ENCODE measurements at regions not wholly inside any gene's neighbourhood (a gene's known extent, or its start where the extent isn't known, plus 50 kb on each side); places are given as distances from the start of the nearest gene placed in this dataset.
"Not testable (repeated sequence)": the region's sequence is repeated elsewhere in the genome, so short reads cannot be mapped to it uniquely, and the experiment has no call there.

DNA sequence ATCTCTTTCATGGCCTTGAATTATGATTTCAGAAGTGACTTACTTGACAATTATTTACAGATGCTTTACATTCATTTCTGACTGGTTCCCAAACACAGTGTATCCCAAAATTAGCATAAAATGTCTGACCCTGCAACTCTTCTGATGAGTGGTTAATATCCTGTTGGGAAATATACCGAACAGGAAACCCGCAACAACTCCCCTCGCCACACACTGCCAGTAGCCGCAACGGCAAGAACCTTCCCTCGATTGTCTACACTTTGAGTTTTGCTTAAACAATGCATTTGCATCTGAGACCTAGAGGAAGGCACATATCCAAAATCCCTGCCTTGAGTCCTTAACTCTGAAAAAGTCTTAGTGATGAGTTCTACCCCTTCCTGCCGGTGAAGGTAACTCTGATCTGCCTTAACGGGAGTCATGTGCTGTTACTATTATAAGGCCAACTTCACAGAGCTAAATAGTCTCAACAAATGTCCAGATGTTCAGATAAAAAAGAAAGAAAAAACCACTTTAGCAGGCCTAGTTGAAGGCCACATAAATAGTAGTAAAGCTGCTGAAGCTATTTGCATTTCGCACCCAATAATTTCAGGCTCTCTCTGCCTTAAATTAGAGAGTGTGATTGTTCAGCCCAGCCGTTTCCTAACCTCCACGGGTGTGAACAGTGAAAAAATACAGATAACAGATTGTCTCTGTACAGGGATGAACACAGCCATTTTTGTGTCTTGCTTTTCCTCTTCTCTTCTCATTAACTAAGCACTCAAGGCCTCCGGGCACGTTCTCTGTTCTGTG lies 321.1 kb downstream of the HS3ST3B1 start:
- DNase-seq (ENCODE audit: low read depth), result no peak

- no peak for DNase-seq (ENCODE audit: low read depth)
Measured at GRCh38 chr17:14619821-14620220, 318.9 kb downstream of the HS3ST3B1 start.

DNA sequence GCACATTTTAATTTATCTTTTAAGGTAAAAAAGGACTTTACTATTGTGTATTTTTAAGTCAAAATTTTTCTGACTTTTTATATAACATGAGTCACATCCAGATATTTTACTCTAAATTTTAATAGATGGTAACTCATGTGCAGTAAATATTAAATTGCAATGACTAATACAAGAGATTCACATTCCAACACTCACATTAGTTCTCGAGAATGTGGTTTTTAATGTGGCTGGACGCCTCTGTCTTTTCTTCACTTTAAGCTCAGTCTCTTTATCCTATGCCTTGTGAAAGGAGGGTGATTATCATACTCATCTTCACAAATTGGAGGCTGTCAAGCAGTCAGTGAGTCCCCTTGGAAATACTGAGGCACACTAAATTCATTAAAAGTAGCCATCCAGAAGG lies 315.6 kb downstream of the HS3ST3B1 start:
- DNase-seq (ENCODE audit: low read depth), result peak; percentile 9

DNA sequence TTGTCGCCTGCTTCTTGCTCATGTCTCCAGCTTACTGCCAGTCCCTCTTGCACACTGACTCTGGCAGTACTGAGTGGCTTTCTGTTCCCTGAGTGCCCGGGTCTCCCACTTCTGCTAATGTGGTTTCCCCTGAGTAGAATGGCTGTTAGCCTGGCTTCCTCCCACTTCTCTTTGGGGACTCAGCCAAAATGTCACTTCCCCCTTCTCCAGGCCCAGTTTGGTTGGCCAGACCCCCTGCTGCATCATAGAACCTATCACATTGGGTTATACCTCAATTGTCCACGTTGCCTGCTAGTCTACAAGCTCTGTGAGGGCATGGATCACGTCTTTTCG lies 304.4 kb downstream of the HS3ST3B1 start:
- no peak for DNase-seq (ENCODE audit: low read depth)

GRCh38 chr17:14604591-14605266 lies 303.8 kb downstream of the HS3ST3B1 start:
- no peak for DNase-seq (ENCODE audit: low read depth)

- no peak for DNase-seq (ENCODE audit: low read depth)
Measured at GRCh38 chr17:14596224-14596623, 295.3 kb downstream of the HS3ST3B1 start.

DNA sequence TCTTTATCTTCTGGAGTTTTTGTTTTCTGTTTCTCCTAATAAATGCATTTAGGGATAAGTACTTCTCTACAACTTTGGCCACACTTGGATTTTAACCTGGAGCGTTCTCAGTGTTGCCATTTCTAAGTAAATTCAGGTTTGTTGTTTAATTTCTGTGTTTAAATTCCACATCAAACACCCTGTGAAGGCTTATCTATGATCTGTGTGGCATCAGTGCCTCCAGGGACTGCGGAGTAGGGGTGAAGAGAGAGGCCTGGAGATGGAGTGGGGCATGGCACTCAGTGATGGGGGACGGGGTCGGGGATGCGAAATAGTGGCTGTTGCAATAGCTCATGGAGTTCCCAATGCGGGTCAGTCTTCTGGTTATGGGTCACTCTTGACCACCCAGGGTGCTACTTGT lies 294.8 kb downstream of the HS3ST3B1 start:
- DNase-seq (ENCODE audit: low read depth), result no peak

DNA sequence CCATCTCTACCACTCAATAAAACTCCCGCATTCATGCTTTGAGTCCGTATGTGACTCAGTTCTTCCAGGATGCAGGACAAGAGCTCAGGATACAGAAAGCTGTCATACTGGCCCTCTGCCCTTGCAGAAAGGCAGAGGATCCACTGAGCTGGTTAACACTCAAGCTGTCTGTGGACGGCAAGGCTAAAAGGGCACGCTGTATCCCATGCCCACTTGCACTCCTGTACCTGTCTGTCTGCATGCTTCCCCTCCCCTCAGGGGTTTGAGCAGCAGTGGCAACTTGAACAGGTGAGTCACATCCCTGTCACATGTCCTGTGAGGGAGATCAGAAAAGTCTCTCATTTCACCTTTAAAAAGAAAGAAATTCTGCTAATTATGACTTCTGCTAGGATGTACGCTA lies 293.8 kb downstream of the HS3ST3B1 start:
- no peak for DNase-seq (ENCODE audit: low read depth)

DNA sequence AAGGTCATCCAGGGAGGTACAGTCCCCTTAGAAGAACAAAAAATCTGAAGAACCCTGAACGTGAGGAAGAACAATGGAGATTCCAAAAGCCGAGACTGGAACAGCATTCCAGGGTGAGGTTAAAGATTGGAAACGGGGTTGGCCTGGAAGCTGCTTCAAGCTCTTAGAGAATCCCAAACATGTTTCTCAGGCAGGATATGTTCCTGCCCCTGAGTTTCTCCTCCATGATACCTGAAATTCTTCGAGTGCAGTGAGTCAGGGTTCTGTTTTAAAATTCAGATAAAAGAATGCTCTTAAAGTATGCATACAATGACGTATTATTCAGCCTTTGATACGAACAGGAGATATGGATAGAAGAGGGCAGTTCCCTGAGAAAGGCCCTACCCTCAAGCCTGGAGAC lies 293.1 kb downstream of the HS3ST3B1 start:
- no peak for DNase-seq (ENCODE audit: low read depth)

DNA sequence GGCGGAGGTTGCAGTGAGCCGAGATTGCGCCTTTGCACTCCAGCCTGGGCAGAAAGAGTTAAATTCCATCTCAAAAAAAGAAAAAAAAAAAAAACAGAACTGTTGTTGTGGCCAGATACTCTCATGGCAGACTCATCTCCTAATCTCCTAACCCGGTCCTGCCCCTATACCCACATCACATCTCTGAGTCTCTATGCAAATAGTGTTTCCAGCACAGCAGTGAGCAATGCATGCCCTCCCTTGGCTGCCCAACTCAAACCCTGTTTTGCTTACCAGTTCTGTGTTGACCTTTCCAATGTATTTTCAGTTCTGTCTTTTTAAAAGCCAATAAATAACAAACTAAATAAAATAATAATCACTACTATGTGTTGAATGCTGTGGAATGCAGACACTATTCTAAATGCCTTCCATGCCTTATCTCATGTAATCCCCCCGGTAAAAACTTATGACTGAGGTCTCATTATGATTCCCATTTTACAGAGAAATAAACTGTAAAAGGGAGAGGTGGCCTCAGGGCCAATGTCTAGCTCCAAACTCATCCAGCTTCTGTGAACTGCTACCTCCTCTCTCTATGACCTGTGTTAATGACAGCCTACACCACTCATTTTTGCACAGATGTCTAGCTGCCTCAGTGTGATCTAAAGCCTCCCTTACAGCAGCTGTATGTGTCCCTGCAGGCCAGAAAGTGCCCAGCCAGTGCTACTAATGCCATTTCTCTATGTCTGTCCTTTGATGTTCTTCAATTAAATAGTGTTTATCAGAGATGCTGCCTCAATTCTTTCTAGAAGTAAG lies 289.8 kb downstream of the HS3ST3B1 start:
- DNase-seq (ENCODE audit: low read depth), result no peak

DNA sequence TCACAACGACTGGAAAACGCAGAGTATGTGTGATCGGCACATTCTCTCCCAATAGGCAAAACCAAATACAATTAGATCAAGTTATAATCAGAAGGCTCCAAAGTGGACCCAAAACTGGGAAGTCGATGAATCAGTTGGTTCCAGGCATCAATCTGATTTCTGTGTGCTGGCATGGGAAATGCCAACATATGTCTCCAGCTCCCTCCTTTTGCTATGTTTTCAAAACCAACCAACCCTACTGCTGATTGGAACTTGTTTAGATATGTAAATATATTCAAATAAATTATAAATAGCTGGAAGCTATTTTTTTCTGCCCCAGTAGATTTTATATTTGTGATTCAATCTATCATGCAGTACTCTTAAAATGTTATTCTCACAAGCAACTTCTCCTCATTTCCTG lies 284.2 kb downstream of the HS3ST3B1 start:
- no peak for DNase-seq (ENCODE audit: low read depth)

GRCh38 chr17:14582996-14583395 lies 282.1 kb downstream of the HS3ST3B1 start:
- no peak for DNase-seq (ENCODE audit: low read depth)

GRCh38 chr17:14581186-14581830 lies 280.4 kb downstream of the HS3ST3B1 start:
- no peak for DNase-seq (ENCODE audit: low read depth)

GRCh38 chr17:14580499-14580898 lies 279.6 kb downstream of the HS3ST3B1 start:
- DNase-seq (ENCODE audit: low read depth), result no peak

GRCh38 chr17:14579716-14580115 lies 278.8 kb downstream of the HS3ST3B1 start:
- DNase-seq (ENCODE audit: low read depth), result no peak

GRCh38 chr17:14575471-14575953 lies 274.6 kb downstream of the HS3ST3B1 start:
- DNase-seq (ENCODE audit: low read depth), result no peak

GRCh38 chr17:14560325-14560724 lies 259.4 kb downstream of the HS3ST3B1 start:
- not testable (repeated sequence) for DNase-seq (ENCODE audit: low read depth)

DNA sequence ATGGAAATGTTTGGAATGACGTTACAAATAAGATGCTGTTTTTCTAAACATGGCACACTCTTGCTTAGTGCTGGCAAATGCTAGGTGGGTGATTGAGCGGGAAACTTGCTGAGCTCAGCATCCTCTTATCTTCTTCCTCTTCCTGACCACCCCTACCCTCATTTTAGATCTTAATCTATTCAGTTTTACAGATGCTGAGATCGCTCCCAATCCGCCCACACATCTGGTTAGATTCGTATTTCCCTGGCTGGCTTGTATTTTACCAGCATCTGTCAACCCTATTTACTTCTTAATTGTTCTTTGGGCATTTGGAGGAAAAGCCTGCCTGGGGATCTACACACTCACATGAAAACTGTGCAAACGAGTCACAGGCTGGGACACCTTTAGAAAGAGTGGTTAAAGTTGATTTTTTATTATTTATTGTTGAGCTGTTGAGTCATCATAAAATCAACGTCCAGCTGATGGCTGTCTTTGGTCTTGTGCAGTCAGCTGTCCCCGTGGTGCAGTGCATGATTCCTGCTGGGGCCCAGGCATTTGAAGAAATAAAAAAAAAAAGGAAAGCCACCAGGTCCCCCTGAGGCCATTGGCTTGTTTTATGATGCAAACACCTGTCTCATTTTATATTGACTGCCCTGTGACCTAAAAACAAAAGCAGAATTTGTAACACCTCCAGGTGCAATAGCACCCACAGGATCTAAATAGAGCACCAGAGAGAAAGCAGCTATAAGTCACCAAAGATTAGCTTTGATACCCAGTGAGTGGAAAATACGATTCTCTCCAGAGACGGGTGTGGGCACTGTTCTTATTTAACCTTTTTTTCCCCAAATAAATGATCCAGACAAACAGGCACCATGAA lies 258.6 kb downstream of the HS3ST3B1 start:
- no peak for DNase-seq (ENCODE audit: low read depth)

DNA sequence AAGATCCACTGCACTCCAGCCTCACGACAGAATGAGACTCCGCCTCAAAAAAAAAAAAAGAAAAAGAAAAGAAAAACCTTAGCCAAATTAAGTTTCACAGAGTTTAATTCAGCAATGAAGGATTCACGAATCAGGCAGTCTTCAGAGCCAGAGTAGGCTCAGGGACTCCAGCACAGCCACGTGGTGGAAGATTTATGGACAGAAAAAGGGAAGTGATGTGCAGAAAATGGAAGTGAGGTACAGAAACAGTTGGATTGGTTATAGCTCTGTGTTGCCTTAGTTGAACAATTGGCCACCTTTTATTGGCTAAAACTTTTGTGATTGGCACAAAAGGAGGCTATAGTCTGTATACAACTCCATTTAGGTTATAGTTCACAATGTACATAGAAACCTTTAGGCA lies 256.6 kb downstream of the HS3ST3B1 start:
- no peak for DNase-seq (ENCODE audit: low read depth)

DNA sequence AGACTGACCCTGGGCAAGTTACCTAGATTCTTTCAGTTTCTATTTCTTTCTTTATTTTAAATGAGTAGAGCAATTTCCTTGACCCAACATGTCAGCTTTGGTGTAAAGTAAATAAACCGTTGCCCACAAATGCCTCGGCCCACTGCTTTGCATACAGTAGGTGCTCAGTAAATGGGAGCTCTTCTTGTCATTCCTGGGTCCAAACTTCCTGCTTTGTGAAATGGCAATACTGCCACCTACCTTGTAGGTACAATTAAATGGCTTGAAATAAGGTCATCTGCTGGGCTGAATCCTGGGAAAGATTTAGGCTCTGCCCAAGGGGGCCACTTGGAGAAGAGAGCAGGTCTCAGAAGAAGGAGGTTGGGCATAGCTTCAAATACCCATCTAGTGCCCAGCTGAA lies 253.0 kb downstream of the HS3ST3B1 start:
- DNase-seq (ENCODE audit: low read depth), result no peak

DNA sequence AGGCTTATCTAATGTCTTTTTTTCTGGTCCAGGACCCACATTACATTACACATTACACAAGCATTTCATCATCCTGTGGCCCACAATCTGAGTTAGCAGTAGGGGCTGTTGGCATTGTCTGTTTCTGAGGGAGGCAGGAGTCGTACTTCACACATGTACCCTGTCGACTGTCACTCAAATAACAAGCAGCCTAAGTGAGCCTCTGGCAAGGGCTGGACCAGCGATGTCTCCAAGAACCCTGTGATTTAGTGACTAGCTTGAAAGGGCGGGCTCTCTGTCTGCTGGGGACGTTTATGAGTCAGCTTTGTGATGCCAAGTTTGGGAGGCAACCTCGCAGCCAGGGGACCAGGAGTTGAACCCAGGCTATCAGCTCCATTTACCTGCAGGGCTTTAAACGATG lies 251.4 kb downstream of the HS3ST3B1 start:
- no peak for DNase-seq (ENCODE audit: low read depth)

Measured in ELR (cell line).